ENCODE measurements at regions not wholly inside any gene's neighbourhood (a gene's known extent, or its start where the extent isn't known, plus 50 kb on each side); places are given as distances from the start of the nearest gene placed in this dataset.
"Not testable (repeated sequence)": the region's sequence is repeated elsewhere in the genome, so short reads cannot be mapped to it uniquely, and the experiment has no call there.

- no peak for DNase-seq (ENCODE audit: low read depth in 2 of 2)
These were observed 611.3 kb downstream of the SI start for GRCh38 chr3:164467007-164467406.

GRCh38 chr3:164465172-164465571 lies 613.1 kb downstream of the SI start:
- no peak for DNase-seq (ENCODE audit: low read depth in 2 of 2)

GRCh38 chr3:164460851-164461250 lies 617.4 kb downstream of the SI start:
- no peak for DNase-seq (ENCODE audit: low read depth in 2 of 2)

GRCh38 chr3:164459521-164460151 lies 618.7 kb downstream of the SI start:
- no peak for DNase-seq (ENCODE audit: low read depth in 2 of 2)

- no peak for DNase-seq (ENCODE audit: low read depth in 2 of 2)
These were observed 619.3 kb downstream of the SI start for GRCh38 chr3:164458986-164459385.

- DNase-seq (ENCODE audit: low read depth in 2 of 2): no peak
These were observed 624.6 kb downstream of the SI start for GRCh38 chr3:164453714-164454113.

- DNase-seq (ENCODE audit: low read depth in 2 of 2): no peak
These were observed 625.6 kb downstream of the SI start for GRCh38 chr3:164452707-164453106.

- DNase-seq (ENCODE audit: low read depth in 2 of 2): no peak
These were observed 627.0 kb downstream of the SI start for GRCh38 chr3:164451072-164451910.

GRCh38 chr3:164450276-164450905 lies 627.9 kb downstream of the SI start:
- no peak for DNase-seq (ENCODE audit: low read depth in 2 of 2)

- DNase-seq (ENCODE audit: low read depth in 2 of 2): no peak
These were observed 659.1 kb downstream of the SI start for GRCh38 chr3:164419220-164419619.

- DNase-seq (ENCODE audit: low read depth in 2 of 2): no peak
These were observed 659.9 kb downstream of the SI start for GRCh38 chr3:164418414-164418813.

- DNase-seq (ENCODE audit: low read depth in 2 of 2): no peak
These were observed 660.3 kb downstream of the SI start for GRCh38 chr3:164417955-164418354.

- no peak for DNase-seq (ENCODE audit: low read depth in 2 of 2)
These were observed 661.6 kb downstream of the SI start for GRCh38 chr3:164416491-164417222.

GRCh38 chr3:164408326-164408725 lies 670.0 kb downstream of the SI start:
- DNase-seq (ENCODE audit: low read depth in 2 of 2): no peak

GRCh38 chr3:164407111-164407510 lies 671.2 kb downstream of the SI start:
- no peak for DNase-seq (ENCODE audit: low read depth in 2 of 2)

- no peak for DNase-seq (ENCODE audit: low read depth in 2 of 2)
These were observed 672.0 kb downstream of the SI start for GRCh38 chr3:164406281-164406680.

GRCh38 chr3:164401923-164402322 lies 676.4 kb downstream of the SI start:
- no peak for DNase-seq (ENCODE audit: low read depth in 2 of 2)

- DNase-seq (ENCODE audit: low read depth in 2 of 2): not testable (repeated sequence)
These were observed 676.9 kb downstream of the SI start for GRCh38 chr3:164401440-164401839.

- DNase-seq (ENCODE audit: low read depth in 2 of 2): no peak
These were observed 680.8 kb downstream of the SI start for GRCh38 chr3:164397462-164397861.

GRCh38 chr3:164393171-164393570 lies 685.1 kb downstream of the SI start:
- no peak for DNase-seq (ENCODE audit: low read depth in 2 of 2)

- no peak for DNase-seq (ENCODE audit: low read depth in 2 of 2)
These were observed 688.2 kb downstream of the SI start for GRCh38 chr3:164390046-164390445.

GRCh38 chr3:164387236-164387635 lies 691.1 kb downstream of the SI start:
- DNase-seq (ENCODE audit: low read depth in 2 of 2): no peak
